Retina (tissue), 1 donor: ENCODE measurements at regions not wholly inside any gene's neighbourhood (a gene's known extent, or its start where the extent isn't known, plus 50 kb on each side); places are given as distances from the start of the nearest gene placed in this dataset.
"Not testable (repeated sequence)": the region's sequence is repeated elsewhere in the genome, so short reads cannot be mapped to it uniquely, and the experiment has no call there.

Source experiments
- DNase-seq: peaks from one replicate; pipeline ENCODE4 v3.0.0-alpha.2; 2016

GRCh38 chr7:91719008-91719407 is 161.5 kb downstream of the MTERF1 start:
- DNase-seq = no peak

GRCh38 chr7:91720260-91720937 is 160.1 kb downstream of the MTERF1 start:
- no peak for DNase-seq

GRCh38 chr7:91722831-91723230 is 157.7 kb downstream of the MTERF1 start:
- DNase-seq = no peak

GRCh38 chr7:91729046-91729445 is 151.5 kb downstream of the MTERF1 start:
- DNase-seq = not testable (repeated sequence)

GRCh38 chr7:91731976-91732375 is 148.5 kb downstream of the MTERF1 start:
- DNase-seq = peak; percentile 11

GRCh38 chr7:91749418-91749817 is 131.1 kb downstream of the MTERF1 start:
- no peak for DNase-seq

GRCh38 chr7:91750091-91750490 is 130.4 kb downstream of the MTERF1 start:
- no peak for DNase-seq

- no peak for DNase-seq
Measured at GRCh38 chr7:91752102-91752501, 128.4 kb downstream of the MTERF1 start.

GRCh38 chr7:91754280-91754679 is 126.2 kb downstream of the MTERF1 start:
- not testable (repeated sequence) for DNase-seq

- not testable (repeated sequence) for DNase-seq
Measured at GRCh38 chr7:91755121-91755520, 125.4 kb downstream of the MTERF1 start.

GRCh38 chr7:91759205-91759863 is 121.2 kb downstream of the MTERF1 start:
- no peak for DNase-seq

GRCh38 chr7:91767820-91768219 is 112.7 kb downstream of the MTERF1 start:
- DNase-seq = no peak

GRCh38 chr7:91771394-91771793 is 109.1 kb downstream of the MTERF1 start:
- DNase-seq = no peak

GRCh38 chr7:91771921-91772815 is 108.3 kb downstream of the MTERF1 start:
- DNase-seq = no peak

- DNase-seq = no peak
Measured at GRCh38 chr7:91776171-91776570, 104.3 kb downstream of the MTERF1 start.

- DNase-seq = no peak
Measured at GRCh38 chr7:91777522-91777921, 103.0 kb downstream of the MTERF1 start.

- no peak for DNase-seq
Measured at GRCh38 chr7:91778416-91778815, 102.1 kb downstream of the MTERF1 start.

- DNase-seq = no peak
Measured at GRCh38 chr7:91780521-91780920, 100.0 kb downstream of the MTERF1 start.

GRCh38 chr7:91784469-91784868 is 96.0 kb downstream of the MTERF1 start:
- DNase-seq = no peak

- no peak for DNase-seq
Measured at GRCh38 chr7:91787931-91788330, 92.6 kb downstream of the MTERF1 start.

- no peak for DNase-seq
Measured at GRCh38 chr7:91789086-91789485, 91.4 kb downstream of the MTERF1 start.

GRCh38 chr7:91789558-91789957 is 90.9 kb downstream of the MTERF1 start:
- no peak for DNase-seq

GRCh38 chr7:91790646-91791045 is 89.9 kb downstream of the MTERF1 start:
- not testable (repeated sequence) for DNase-seq

GRCh38 chr7:91796122-91796521 is 84.4 kb downstream of the MTERF1 start:
- DNase-seq = no peak
